NCI-H2107 treated with DMSO at 0.1 percent for 48 hours (cell line): ENCODE measurements at regions not wholly inside any gene's neighbourhood (a gene's known extent, or its start where the extent isn't known, plus 50 kb on each side); places are given as distances from the start of the nearest gene placed in this dataset.
"Not testable (repeated sequence)": the region's sequence is repeated elsewhere in the genome, so short reads cannot be mapped to it uniquely, and the experiment has no call there.

Experiments
- DNase-seq: peaks from one replicate; lab custom pipeline; 2025; ENCODE audit not compliant: unreplicated experiment; lab: John Stamatoyannopoulos, UW

DNA sequence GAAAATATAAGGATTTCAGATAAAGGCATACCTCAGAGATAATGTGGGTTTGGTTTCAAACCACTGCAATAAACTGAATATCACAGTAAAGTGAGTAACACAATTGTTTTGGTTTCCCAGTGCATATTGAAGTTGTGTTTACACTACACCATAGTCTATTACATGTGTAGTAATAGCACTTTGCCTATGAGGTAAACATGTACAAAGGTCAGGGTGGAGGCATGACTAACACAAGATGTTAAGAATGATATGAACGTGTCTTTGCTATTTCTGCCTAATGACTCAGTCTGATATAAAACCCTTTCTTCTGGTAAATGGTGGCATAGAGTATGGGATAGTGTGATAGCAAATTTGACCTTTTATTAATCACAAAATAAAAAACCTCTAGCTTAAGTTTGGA is 621.5 kb upstream of the ADGRL2 start:
- DNase-seq: no peak

DNA sequence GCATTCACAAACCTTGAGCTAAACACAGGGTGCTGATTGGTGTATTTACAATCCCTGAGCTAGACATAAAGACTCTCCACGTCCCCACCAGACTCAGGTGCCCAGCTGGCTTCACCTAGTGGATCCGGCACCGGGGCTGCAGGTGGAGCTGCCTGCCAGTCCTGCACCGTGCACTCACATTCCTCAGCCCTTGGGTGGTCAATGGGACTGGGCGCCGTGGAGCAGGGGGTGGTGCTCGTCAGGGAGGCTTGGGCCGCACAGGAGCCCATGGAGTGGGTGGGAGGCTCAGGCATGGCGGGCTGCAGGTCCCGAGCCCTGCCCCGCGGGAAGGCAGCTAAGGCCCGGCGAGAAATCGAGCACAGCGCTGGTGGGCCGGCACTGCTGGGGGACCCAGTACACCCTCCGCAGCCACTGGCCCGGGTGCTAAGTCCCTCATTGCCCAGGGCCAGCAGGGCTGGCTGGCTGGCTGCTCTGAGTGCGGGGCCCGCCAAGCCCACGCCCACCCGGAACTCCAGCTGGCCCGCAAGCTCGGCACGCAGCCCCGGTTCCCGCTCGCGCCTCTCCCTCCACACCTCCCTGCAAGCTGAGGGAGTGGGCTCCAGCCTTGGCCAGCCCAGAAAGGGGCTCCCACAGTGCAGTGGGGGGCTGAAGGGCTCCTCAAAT is 622.2 kb upstream of the ADGRL2 start:
- not testable (repeated sequence) for DNase-seq

- no peak for DNase-seq
Measured at GRCh38 chr1:81174811-81175476, 625.8 kb upstream of the ADGRL2 start.

DNA sequence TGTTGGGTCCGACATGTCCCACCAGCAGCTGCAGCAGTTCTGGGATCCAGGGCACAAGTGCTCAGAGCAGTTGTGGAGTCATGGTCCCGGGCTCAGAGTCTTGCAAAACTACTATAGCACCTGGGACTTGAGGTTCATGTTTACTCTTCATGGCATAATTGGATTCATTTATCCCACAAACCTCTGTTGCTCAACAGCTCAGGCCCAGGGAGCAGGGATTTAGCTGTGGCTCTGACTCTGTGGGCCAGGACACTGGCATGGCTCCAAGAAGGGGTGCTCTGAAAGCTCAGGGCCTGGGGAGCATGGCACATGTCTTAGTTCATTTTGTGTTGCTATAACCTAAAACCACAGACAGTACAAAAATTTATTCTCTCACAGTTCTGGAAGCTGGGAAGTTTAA is 626.7 kb upstream of the ADGRL2 start:
- no peak for DNase-seq

DNA sequence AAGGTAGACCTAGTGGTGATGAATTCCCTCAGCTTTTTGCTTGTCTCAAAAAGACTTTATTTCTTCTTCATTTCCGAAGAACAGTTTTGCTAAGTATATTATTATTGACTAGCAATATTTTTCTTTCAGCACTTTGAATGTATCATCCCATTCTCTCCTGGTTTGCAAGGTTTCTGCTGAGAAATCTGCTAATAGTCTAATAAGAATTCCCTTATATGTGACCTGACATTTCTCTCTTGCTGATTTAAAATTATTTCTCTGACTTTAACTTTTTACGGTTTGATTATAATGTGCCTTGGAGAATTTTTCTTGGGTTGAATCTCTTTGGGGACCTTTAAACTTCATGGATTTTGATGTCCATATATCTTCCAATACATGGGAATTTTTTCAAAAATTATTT is 628.3 kb upstream of the ADGRL2 start:
- no peak for DNase-seq

GRCh38 chr1:81170721-81171120 is 630.0 kb upstream of the ADGRL2 start:
- no peak for DNase-seq

DNA sequence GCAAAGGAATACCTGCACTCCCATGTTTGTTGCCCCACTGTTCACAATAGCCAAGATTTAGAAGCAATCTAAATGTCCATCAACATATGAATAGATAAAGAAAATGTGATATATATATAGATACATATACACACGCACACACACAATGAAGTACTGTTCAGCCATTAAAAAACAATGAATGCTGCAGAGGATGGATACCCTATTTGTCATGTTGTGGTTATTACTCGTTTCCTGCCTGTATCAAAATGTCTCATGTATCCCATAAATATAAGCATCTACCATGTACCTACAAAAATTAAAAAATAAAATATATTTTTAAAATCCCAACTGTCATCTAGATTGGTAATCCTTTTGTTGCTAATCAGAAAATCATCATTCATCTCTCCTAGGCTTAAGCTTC is 634.8 kb upstream of the ADGRL2 start:
- DNase-seq: no peak

DNA sequence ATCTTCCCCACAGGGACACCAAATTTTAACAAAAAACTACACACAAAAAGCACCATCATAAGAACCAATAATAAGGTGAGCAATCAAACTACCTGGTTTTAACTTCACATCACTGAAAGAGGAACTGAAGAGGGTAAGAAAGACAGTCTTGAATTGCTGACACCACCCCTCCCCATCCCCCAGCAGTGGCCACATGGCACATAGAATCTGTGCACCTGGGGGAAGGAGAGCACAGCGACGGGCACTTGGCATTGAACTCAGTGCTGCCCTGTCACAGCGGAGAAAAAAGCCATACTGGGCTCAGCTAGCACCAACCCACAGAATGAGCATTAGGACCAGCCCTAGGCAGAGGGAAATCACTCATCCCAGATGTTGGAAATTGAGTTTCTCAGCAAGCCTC is 640.0 kb upstream of the ADGRL2 start:
- no peak for DNase-seq

DNA sequence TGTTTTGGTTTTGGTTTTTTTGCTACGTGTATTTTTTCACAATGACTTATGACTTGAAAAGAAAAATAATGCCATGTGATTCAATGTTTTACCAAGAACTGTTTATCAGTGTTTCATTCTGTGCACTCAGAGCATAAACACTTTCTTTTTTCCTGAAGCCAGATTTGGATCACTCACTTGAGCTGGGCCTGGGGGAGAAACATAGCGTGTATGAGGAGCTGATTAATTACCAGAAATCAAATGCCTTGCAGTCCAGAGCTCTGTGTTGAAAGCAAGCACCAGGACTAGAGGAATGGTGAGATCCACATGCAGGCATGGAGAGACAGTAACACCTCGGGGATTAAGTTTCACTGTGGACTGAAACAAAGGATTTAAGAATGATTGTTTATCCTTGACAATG is 642.1 kb upstream of the ADGRL2 start:
- no peak for DNase-seq

- DNase-seq: no peak
Measured at GRCh38 chr1:81157686-81158085, 643.0 kb upstream of the ADGRL2 start.

- DNase-seq: no peak
Measured at GRCh38 chr1:81156887-81157286, 643.8 kb upstream of the ADGRL2 start.

DNA sequence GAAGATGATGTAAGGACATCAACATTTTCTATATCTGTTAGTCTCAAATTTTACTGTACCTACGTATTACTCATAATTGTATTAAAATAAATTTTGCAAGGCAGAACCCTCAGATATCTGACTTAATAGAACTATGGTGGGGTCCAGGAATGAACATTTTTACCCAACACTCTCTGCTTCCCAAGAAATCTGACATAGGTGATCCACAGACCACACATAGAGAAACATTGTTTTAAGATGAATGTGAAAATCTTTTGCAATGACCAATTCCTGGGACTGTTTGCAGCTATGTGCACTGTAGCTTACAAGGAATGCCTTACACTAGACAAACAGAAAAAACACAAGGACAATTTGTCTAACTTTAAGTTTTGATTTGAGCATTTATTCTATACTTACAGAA is 645.6 kb upstream of the ADGRL2 start:
- no peak for DNase-seq

- DNase-seq: peak; percentile 5
Measured at GRCh38 chr1:81151206-81151605, 649.5 kb upstream of the ADGRL2 start.

GRCh38 chr1:81149649-81150325 is 650.9 kb upstream of the ADGRL2 start:
- DNase-seq: no peak

DNA sequence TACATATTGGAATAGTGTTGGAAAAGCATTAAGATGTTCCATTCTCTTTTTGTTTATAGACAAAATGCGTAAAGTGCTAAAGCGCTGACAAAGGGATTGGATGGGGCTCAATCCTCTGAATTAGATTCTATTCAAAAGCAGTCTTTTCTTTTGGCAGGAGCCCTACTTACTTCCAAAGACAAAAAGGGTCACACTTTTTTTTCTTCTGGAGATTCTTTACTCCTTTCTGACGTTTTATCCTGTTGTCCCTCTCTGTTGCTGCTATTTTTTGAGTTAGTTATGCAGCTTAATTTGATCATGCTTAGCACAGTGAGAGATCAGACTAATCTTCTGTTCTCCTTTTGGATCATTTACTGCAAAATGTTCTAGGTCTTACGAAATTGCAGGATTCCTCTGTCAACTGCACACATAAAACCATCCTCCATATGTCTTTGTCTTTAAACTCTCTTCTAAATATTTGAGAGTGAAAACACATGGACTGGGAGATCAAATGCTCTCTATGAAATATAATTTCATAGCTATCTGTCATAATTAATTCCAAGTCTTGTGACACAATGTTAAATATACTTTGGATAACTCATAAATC is 656.4 kb upstream of the ADGRL2 start:
- DNase-seq: no peak

DNA sequence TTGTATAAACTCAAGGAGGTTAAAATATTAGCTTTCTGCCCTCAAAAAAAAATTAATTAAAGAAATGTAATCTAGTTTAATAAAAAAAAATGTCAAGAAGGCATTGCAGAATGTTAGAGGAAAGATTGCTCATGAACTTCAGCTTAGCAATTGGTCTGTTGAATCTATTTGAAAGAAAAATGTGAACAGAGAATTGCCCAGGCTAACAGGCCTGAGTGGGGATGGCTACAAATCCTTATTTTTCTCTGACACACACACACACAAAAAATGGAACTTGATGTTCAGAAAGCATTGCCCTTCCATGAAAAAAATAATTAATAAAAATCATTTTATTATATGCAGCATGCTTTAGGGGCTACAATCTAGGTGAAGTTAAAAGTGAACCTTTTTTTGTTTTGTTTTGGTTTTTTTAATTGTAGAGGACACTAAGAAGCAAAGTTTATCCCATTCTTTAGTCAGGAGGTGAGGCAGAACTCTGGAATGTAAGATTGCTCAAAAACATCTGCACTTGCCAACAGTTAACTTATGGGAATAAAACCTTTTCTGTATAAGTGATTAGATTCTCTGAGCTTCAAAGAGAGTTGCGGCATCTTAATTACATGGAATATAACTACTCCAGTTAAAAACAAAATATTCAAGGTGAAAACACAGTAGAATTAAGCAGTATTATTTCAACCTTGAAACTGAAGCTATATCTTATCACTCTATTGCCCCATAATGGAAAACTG is 658.5 kb upstream of the ADGRL2 start:
- DNase-seq: no peak

- no peak for DNase-seq
Measured at GRCh38 chr1:81135524-81135923, 665.2 kb upstream of the ADGRL2 start.

DNA sequence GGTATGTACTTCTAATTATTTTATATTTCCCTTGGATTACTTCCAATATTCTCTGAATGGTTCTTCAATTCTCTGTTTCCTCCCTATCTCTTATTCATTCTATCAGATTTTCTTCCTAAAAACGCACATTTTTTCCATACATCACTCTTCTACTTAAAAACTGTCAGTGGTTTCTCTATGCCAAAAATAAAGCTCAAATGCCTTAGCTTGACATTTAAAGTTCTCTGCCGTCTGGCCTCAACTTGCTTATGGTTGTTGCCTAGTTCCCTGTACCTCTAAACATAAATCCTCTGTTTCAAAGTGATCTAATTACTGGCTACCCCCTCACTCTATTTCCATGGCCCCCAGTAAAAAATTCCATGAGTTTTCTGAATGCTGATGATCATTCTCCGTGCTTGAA is 671.0 kb upstream of the ADGRL2 start:
- no peak for DNase-seq

DNA sequence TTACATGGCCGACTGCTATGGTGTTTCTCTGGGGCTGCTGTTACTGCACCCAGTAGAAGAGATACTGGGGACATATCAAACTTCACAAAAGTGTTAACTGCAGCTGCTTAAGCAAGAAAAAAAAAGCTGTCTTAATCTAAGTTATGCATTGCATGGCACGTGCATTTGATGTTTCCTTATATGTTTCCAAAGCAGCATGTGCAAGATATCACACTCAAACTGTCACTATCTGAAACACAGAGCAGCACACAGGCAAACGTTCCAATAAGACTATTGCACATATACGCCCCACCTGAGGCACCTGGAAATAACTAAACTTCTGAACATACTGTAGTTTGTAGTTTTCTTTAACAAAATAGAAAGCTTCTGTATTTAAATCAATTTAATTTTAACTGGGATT is 671.4 kb upstream of the ADGRL2 start:
- no peak for DNase-seq

- DNase-seq: no peak
Measured at GRCh38 chr1:81128079-81128478, 672.7 kb upstream of the ADGRL2 start.

DNA sequence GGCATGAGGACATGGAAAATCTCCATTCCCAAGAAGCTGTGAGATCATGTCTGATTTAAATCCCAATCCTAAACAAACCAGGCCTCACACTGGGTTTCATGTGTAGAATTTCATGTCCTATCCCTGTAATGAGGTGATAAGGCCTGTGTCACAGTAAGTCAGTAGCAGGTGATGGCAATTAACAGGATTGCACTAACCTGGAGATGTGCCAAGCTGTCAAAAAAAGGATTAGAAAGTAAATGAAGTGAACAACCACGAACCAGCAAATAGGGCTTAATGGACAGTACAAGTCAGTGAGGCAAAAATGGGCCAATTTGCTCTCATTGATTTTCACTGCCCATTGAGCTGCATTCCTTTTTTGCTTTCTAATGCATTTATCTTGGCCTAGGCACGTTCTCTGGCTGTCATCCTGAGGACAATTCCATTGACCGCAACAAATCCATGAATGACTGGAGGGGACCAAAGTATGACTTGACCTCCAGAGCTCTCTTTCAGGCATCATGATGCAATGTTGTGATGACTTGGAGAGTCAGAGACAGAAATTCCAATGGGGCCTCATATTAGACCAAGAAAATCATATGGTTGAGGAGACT is 673.6 kb upstream of the ADGRL2 start:
- peak; percentile 86 for DNase-seq
